ENCODE measurements at regions not wholly inside any gene's neighbourhood (a gene's known extent, or its start where the extent isn't known, plus 50 kb on each side); places are given as distances from the start of the nearest gene placed in this dataset.

- no peak overlapping the region for H3K4me3 ChIP-seq (ENCODE audit: low read length)
- no peaks in the 10 kb centered on the region for H3F3A ChIP-seq (ENCODE audit: low read length, unreplicated experiment)
- H2AFZ ChIP-seq (ENCODE audit: low read length): no peak overlapping the region
- H3K27ac ChIP-seq (ENCODE audit: low read length): no peak overlapping the region
- H3K79me2 ChIP-seq (ENCODE audit: low read length): no peaks in the 10 kb centered on the region
- ATAC-seq (no peak), DNase-seq (no peak)
- no peaks in the 10 kb centered on the region for H3K9me3 ChIP-seq (ENCODE audit: low read length)
- ChIA-PET CTCF (no interaction called here), POLR2A (ENCODE audit: unreplicated experiment) (no interaction called here)
- H3K9me2 ChIP-seq (replicated peaks; ENCODE audit: low read length): no peaks in the 10 kb centered on the region
- no peak for TF ChIP-seq EZH2 (IDR thresholded peaks at IDR 0.05; ENCODE audit: low read length, unreplicated experiment)
- TF ChIP-seq EZH2phosphoT487 (IDR thresholded peaks at IDR 0.05; ENCODE audit: borderline replicate concordance, low read length): no peak
- TF ChIP-seq CTCF (conservative IDR thresholded peaks at IDR 0.05; ENCODE audit: low read depth, low read length): no peak
- H4K20me1 ChIP-seq (ENCODE audit: low read length): no peaks in the 10 kb centered on the region
- H3K4me1 ChIP-seq (ENCODE audit: insufficient read depth, low read length): no peaks in the 10 kb centered on the region
- no peak overlapping the region for H3K4me2 ChIP-seq (ENCODE audit: low read length)
- H3K9ac ChIP-seq (ENCODE audit: low read length): no peak overlapping the region
- BruUV-seq (replicated peaks): no TSS peak
- no peaks in the 10 kb centered on the region for H3K27me3 ChIP-seq (ENCODE audit: low read length)
- no peaks in the 10 kb centered on the region for H3K36me3 ChIP-seq (ENCODE audit: low read depth, low read length)
- intact Hi-C loops (cut with micrococcal nuclease): no loop called here
These were observed 761.6 kb upstream of the RBFOX1 start for GRCh38 chr16:6571044-6571443.

GRCh38 chr16:6570530-6570929 is 762.1 kb upstream of the RBFOX1 start:
- H3K27me3 ChIP-seq (ENCODE audit: low read length): no peaks in the 10 kb centered on the region
- no peak for ATAC-seq

GRCh38 chr16:6562986-6563385 is 769.7 kb upstream of the RBFOX1 start:
- H3F3A ChIP-seq (ENCODE audit: low read length, unreplicated experiment): no peaks in the 10 kb centered on the region
- no peaks in the 10 kb centered on the region for H3K9me3 ChIP-seq (ENCODE audit: low read length)
- ChIA-PET POLR2A (ENCODE audit: unreplicated experiment) (no interaction called here), CTCF (no interaction called here)
- H3K9ac ChIP-seq (ENCODE audit: low read length): no peak overlapping the region
- H3K27ac ChIP-seq (ENCODE audit: low read length): no peak overlapping the region
- H3K79me2 ChIP-seq (ENCODE audit: low read length): no peaks in the 10 kb centered on the region
- H4K20me1 ChIP-seq (ENCODE audit: low read length): no peaks in the 10 kb centered on the region
- BruUV-seq (replicated peaks): no TSS peak
- H3K4me1 ChIP-seq (ENCODE audit: insufficient read depth, low read length): no peaks in the 10 kb centered on the region
- no peak overlapping the region for H3K4me3 ChIP-seq (ENCODE audit: low read length)
- no peak for ATAC-seq
- no peaks in the 10 kb centered on the region for H3K9me2 ChIP-seq (replicated peaks; ENCODE audit: low read length)
- intact Hi-C loops (cut with micrococcal nuclease): no loop called here
- no peak overlapping the region for H3K4me2 ChIP-seq (ENCODE audit: low read length)
- no peaks in the 10 kb centered on the region for H3K27me3 ChIP-seq (ENCODE audit: low read length)
- TF ChIP-seq EZH2 (IDR thresholded peaks at IDR 0.05; ENCODE audit: low read length, unreplicated experiment) (no peak), CTCF (conservative IDR thresholded peaks at IDR 0.05; ENCODE audit: low read depth, low read length) (no peak), EZH2phosphoT487 (IDR thresholded peaks at IDR 0.05; ENCODE audit: borderline replicate concordance, low read length) (no peak)
- no peaks in the 10 kb centered on the region for H3K36me3 ChIP-seq (ENCODE audit: low read depth, low read length)
- no peak overlapping the region for H2AFZ ChIP-seq (ENCODE audit: low read length)
- DNase-seq: no peak

More at GRCh38 chr16:6570530-6570929, 762.1 kb upstream of the RBFOX1 start:
- Histone ChIP-seq H3K4me2 (ENCODE audit: low read length) (no peak overlapping the region), H2AFZ (ENCODE audit: low read length) (no peak overlapping the region), H4K20me1 (ENCODE audit: low read length) (no peaks in the 10 kb centered on the region), H3F3A (ENCODE audit: low read length, unreplicated experiment) (no peaks in the 10 kb centered on the region), H3K9me3 (ENCODE audit: low read length) (no peaks in the 10 kb centered on the region), H3K9me2 (replicated peaks; ENCODE audit: low read length) (no peaks in the 10 kb centered on the region), H3K4me3 (ENCODE audit: low read length) (no peak overlapping the region), H3K9ac (ENCODE audit: low read length) (no peak overlapping the region), H3K4me1 (ENCODE audit: insufficient read depth, low read length) (no peaks in the 10 kb centered on the region), H3K27ac (ENCODE audit: low read length) (no peak overlapping the region), H3K79me2 (ENCODE audit: low read length) (no peaks in the 10 kb centered on the region), H3K36me3 (ENCODE audit: low read depth, low read length) (no peaks in the 10 kb centered on the region)
- intact Hi-C loops (cut with micrococcal nuclease): no loop called here
- no TSS peak for BruUV-seq (replicated peaks)
- no peak for DNase-seq
- POLR2A ChIA-PET (ENCODE audit: unreplicated experiment): no interaction called here
- CTCF ChIA-PET: no interaction called here
- no peak for TF ChIP-seq EZH2phosphoT487 (IDR thresholded peaks at IDR 0.05; ENCODE audit: borderline replicate concordance, low read length)
- no peak for TF ChIP-seq CTCF (conservative IDR thresholded peaks at IDR 0.05; ENCODE audit: low read depth, low read length)
- TF ChIP-seq EZH2 (IDR thresholded peaks at IDR 0.05; ENCODE audit: low read length, unreplicated experiment): no peak
